GM12872 (cell line): ENCODE measurements at regions not wholly inside any gene's neighbourhood (a gene's known extent, or its start where the extent isn't known, plus 50 kb on each side); places are given as distances from the start of the nearest gene placed in this dataset.

Experiments
- TF ChIP-seq, protein P1 (sequence below): IDR thresholded peaks from 3 replicates; pipeline ENCODE4 v1.5.1; 2011; ENCODE audit warnings: low read depth, mild to moderate bottlenecking, low read length, moderate library complexity; ENCODE audit not compliant: insufficient read depth

DNA sequence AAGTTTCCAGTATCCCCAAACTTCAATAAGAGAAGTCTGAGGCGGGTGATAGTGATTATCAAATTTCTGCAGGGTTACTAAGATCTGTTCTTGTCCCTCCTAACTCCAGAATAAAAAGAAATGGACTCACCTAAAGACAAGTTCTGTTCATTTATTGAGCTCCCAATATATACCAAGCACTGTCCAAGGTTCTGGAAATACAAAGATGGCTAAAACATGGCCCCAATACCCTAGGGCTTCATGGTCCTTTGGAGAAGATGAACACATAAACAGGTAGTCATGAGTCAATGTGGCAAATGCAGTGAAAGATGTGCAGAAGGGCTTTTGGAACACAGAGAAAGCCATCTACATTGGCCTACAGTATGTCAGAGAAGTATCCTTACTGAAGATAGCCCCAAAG lies 231.2 kb downstream of the PPP1R2C start:
- TF ChIP-seq, protein P1, sequence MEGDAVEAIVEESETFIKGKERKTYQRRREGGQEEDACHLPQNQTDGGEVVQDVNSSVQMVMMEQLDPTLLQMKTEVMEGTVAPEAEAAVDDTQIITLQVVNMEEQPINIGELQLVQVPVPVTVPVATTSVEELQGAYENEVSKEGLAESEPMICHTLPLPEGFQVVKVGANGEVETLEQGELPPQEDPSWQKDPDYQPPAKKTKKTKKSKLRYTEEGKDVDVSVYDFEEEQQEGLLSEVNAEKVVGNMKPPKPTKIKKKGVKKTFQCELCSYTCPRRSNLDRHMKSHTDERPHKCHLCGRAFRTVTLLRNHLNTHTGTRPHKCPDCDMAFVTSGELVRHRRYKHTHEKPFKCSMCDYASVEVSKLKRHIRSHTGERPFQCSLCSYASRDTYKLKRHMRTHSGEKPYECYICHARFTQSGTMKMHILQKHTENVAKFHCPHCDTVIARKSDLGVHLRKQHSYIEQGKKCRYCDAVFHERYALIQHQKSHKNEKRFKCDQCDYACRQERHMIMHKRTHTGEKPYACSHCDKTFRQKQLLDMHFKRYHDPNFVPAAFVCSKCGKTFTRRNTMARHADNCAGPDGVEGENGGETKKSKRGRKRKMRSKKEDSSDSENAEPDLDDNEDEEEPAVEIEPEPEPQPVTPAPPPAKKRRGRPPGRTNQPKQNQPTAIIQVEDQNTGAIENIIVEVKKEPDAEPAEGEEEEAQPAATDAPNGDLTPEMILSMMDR = no peak

DNA sequence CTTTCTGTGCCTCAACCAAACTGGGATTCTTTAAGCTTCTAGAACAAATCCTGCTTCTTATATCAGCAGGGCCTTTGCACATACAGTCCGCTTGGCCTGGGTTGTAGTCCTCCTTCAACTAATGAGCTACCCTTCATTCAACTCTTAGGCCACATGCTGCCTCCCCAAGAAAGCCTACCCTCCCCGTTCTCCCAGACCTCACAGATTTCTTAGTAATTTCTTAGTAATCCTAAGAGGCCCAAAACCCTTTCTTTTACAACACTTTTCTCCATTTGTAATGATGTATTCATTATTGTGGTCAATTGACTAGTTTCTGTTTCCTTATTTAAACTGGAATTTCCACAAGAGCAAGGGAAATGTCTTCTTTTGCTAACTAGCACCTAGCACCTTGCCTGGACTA lies 233.1 kb downstream of the PPP1R2C start:
- TF ChIP-seq, protein P1 = no peak

DNA sequence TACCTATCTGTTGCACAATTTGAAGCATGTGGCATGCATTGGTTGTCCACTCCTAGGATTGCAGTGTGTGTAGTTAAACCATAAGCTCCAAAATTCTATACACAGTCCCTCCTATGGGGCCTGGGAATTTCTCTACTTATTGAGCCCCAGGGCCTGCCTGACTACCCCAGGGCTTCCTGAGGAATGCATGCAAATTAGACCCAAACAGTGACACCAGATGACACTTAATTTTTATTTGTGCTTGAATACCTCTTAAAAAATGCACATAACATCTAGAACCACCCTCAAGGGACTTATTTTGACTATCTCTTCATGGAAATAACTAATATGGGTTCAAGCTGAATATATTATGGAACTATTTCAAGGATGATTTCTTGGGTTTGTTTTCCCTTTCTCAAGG lies 236.4 kb downstream of the PPP1R2C start:
- TF ChIP-seq, protein P1 = no peak

DNA sequence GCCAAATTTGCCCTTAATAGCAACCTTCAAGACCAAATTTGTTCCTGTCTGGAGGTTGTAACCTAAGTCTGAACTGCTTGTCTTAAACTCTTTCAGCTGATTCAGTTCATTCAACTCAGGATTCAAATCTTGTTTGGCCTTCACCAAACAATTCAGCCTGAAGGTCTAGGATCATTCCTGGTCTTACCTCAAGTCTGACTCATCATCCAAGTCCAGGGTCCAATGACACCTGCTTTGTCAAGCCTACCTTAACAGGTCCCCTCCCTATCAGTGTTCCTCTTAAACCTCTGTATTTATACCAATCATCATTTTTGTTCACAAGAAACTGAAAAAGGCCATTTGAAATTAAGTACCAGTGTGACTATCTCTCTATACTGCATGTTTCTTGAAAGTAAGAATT lies 237.8 kb downstream of the PPP1R2C start:
- TF ChIP-seq, protein P1 = no peak

DNA sequence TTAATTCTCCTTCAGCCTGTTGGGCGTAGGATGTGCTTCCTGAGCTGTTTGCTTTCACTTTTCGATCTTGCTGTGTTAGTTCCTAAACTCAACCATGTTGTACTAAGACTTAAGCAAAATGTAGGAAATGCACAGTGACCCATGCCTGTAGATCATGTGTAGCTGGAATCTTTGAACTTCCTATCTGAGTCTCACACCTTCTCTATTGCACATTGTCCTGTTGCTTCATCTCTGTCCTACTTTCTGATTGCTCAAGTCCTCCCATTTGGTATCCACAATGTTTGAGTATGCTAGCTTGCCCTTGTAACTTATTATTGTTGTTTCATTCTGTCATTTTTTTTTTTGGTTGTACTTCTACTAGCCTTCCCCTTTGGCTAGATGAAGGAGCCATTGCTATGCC lies 239.6 kb downstream of the PPP1R2C start:
- TF ChIP-seq, protein P1 = no peak

DNA sequence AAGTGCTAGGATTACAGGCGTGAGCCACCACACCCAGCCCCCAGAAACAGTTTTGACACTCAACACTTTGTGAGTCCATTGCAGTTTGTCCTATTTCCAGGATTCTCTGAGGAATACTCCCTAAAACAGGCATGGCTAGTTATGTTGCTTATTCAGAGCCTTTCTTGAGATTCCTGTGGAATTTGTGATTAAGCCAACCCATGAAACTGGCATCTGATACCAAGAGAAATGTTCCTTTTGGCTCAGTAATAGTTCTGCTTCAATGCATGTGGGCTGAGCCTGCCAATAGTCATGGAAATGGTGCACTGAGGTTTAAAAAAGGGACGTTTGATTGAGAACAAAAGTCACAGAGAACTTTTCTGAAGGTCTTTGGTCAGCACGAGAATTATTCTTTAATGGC lies 241.7 kb downstream of the PPP1R2C start:
- TF ChIP-seq, protein P1 = no peak

DNA sequence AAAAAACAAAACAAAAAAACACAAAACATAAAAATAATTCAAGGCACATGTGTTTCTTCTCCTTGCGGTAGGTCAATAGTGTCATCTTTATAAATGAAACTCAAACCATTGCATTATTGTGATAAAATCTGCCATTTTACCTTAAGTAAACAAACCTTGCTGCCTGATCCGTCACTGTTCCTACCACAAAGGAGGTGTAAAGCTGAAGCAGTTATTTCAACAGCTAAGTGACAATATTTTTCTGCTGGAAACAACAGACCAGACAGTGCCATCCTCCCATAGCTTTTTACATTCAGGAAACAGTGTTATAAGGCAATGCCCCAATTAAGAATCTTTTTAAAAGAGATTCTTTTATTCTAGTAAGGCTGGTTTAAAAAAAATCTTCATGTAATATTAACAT lies 242.7 kb downstream of the PPP1R2C start:
- TF ChIP-seq, protein P1 = no peak

DNA sequence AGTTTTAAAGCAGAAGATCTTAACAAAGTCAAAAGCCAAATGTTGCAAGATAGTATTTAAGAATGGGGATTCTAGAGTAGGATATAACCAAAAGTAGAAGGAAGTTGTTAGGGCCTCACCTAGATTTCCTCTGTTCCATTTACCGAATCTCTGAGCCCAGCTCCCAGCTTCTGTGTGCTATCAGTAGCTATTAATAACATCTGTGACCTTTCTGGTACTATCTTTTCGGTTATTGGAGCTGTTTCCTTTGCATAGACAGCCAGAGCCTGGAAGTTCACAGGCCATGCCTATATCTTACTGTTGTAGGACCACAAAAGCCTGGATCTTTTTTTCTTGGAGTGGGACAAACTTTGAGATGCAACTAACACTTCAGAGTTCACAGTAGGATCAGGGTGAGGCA lies 244.2 kb downstream of the PPP1R2C start:
- TF ChIP-seq, protein P1 = no peak
